Amniotic stem cell (primary cell): ENCODE measurements at regions not wholly inside any gene's neighbourhood (a gene's known extent, or its start where the extent isn't known, plus 50 kb on each side); places are given as distances from the start of the nearest gene placed in this dataset.

Source experiments
- DNase-seq: peaks from one replicate; lab custom pipeline; 2025; lab: John Stamatoyannopoulos, UW

GRCh38 chr14:65224799-65225198 is 122.5 kb upstream of the MAX start:
- DNase-seq = no peak

GRCh38 chr14:65225299-65226159 is 123.2 kb upstream of the MAX start:
- DNase-seq = no peak

- DNase-seq = no peak
These were observed 124.7 kb upstream of the MAX start for GRCh38 chr14:65226824-65227604.

- no peak for DNase-seq
These were observed 126.1 kb upstream of the MAX start for GRCh38 chr14:65228436-65228835.

GRCh38 chr14:65228956-65229747 is 126.8 kb upstream of the MAX start:
- DNase-seq = no peak

- DNase-seq = no peak
These were observed 127.7 kb upstream of the MAX start for GRCh38 chr14:65229748-65230728.

GRCh38 chr14:65231286-65231980 is 129.1 kb upstream of the MAX start:
- no peak for DNase-seq

- no peak for DNase-seq
These were observed 132.5 kb upstream of the MAX start for GRCh38 chr14:65234752-65235361.

GRCh38 chr14:65237023-65237814 is 134.9 kb upstream of the MAX start:
- no peak for DNase-seq

- DNase-seq = no peak
These were observed 135.6 kb upstream of the MAX start for GRCh38 chr14:65237941-65238340.

GRCh38 chr14:65238456-65238855 is 136.1 kb upstream of the MAX start:
- DNase-seq = no peak

- DNase-seq = no peak
These were observed 137.0 kb upstream of the MAX start for GRCh38 chr14:65239143-65239937.

- DNase-seq = no peak
These were observed 137.6 kb upstream of the MAX start for GRCh38 chr14:65239938-65240296.

- no peak for DNase-seq
These were observed 138.9 kb upstream of the MAX start for GRCh38 chr14:65241125-65241752.

GRCh38 chr14:65242732-65243134 is 140.4 kb upstream of the MAX start:
- DNase-seq = no peak

- no peak for DNase-seq
These were observed 141.6 kb upstream of the MAX start for GRCh38 chr14:65243766-65244442.

GRCh38 chr14:65249471-65250161 is 147.3 kb upstream of the MAX start:
- DNase-seq = no peak
